Coronary artery (tissue), 2 donors: ENCODE measurements at regions not wholly inside any gene's neighbourhood (a gene's known extent, or its start where the extent isn't known, plus 50 kb on each side); places are given as distances from the start of the nearest gene placed in this dataset.

ENCODE experiments used
- DNase-seq: peaks from one replicate; pipeline ENCODE4 v3.0.0-alpha.2; 2017; ENCODE audit warnings: low spot score
- H3K27ac ChIP-seq, 2 donors: fragments of 200-600 bp; sonication (generic); one replicate each; pipeline ENCODE4 v1.5.1; 2016 to 2019
- H3K4me3 ChIP-seq: fragments of 200-600 bp; sonication (generic); 2 replicates; pipeline ENCODE4 v1.5.1; 2016; ENCODE audit warnings: mild to moderate bottlenecking, moderate library complexity
- CTCF ChIP-seq: fragments of 200-600 bp; sonication (generic); IDR thresholded peaks from one replicate; pipeline ENCODE4 v1.5.1; 2019; ENCODE audit warnings: antibody characterized with exemption

GRCh38 chr1:63262459-63262770 is 60.0 kb upstream of the FOXD3 start:
- Histone ChIP-seq H3K27ac (no peak overlapping the region), H3K4me3 (no peak overlapping the region)
- no peak for TF ChIP-seq CTCF
- no peak for DNase-seq

GRCh38 chr1:63264161-63264560 is 58.2 kb upstream of the FOXD3 start:
- no peak overlapping the region for H3K4me3 ChIP-seq
- no peak overlapping the region for H3K27ac ChIP-seq
- DNase-seq, result no peak
- TF ChIP-seq CTCF, result no peak

- DNase-seq, result no peak
- no peak overlapping the region for H3K4me3 ChIP-seq
- no peak overlapping the region for H3K27ac ChIP-seq
- no peak for TF ChIP-seq CTCF
Observed at GRCh38 chr1:63266857-63267256, 55.5 kb upstream of the FOXD3 start.

- Histone ChIP-seq H3K4me3 (no peak overlapping the region), H3K27ac (no peak overlapping the region)
- no peak for DNase-seq
- no peak for TF ChIP-seq CTCF
Observed at GRCh38 chr1:63268876-63269275, 53.5 kb upstream of the FOXD3 start.

GRCh38 chr1:63269571-63269970 is 52.8 kb upstream of the FOXD3 start:
- TF ChIP-seq CTCF, result no peak
- Histone ChIP-seq H3K4me3 (no peak overlapping the region), H3K27ac (no peak overlapping the region)
- DNase-seq, result no peak
